ENCODE measurements at regions not wholly inside any gene's neighbourhood (a gene's known extent, or its start where the extent isn't known, plus 50 kb on each side); places are given as distances from the start of the nearest gene placed in this dataset.

DNA sequence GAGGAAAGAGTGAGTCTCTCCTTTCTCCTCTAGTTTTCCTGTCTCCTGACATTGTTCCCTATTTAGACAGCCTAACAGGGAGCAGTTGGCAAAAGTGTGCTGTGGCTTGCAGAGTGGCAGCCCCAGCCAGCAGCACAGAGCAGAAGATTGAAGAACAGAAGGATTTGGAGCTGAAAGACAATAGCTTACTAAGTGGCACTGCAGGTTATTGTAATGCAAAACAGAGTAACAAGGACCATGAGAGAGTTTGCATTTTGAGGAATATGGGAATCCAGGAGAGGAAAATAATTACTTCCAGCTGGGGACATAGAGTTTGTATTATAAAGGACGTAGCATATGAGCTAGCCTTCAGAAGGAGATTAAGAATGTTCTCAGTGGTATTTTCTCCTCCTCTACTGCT is 342.4 kb downstream of the AKAIN1 start:
- no peak for DNase-seq (ENCODE audit: low read depth in 2 of 2)

DNA sequence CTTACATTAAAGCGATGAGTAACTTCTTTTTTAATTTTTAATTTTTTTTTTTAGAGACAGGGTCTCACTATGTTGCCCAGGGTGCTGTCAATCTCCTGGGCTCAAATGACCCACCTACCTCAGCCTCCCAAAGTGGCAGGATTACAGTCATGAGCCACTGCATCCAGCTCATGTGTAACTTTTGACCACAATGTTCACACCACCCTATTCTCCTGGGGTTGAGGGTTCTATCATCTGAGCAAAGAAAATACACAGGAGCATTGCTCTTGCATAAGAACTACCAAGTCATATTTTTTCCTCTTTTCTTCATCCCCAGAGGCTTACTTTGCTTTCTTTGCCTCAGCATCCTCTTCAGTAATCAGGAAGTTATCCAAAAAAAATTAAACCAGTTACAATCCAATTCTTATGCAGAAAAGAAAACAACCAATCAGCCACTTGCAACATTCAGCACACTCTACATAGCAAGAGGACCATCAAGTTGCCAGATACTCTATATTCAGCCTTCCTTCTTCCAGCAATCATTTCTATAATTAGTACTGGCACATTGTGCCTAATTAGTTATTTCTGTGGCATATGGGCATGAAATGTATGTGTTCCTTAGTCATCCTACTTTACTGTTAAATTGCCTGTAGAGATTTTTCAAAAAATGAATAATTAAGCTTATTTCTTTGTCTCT is 345.6 kb downstream of the AKAIN1 start:
- no peak for DNase-seq (ENCODE audit: low read depth in 2 of 2)

DNA sequence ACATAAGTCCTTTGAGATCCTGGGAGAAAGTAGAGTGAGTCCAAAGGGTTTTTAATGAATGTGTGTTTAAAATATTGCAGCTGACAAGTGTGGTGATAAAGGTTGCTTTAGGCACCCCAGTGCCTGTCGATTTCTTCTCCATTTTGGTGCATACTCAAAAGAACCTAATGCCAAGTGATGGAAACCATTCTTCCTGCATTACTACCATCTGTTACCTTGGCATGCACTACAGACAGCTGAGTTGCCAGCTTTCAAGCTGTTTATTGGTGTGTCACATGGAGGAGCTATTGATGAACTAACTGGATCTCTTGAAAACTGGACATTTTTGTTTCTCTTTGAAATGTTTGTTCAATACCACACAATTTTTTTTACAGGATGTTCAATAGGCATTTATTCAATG is 350.0 kb downstream of the AKAIN1 start:
- DNase-seq (ENCODE audit: low read depth in 2 of 2), result no peak

DNA sequence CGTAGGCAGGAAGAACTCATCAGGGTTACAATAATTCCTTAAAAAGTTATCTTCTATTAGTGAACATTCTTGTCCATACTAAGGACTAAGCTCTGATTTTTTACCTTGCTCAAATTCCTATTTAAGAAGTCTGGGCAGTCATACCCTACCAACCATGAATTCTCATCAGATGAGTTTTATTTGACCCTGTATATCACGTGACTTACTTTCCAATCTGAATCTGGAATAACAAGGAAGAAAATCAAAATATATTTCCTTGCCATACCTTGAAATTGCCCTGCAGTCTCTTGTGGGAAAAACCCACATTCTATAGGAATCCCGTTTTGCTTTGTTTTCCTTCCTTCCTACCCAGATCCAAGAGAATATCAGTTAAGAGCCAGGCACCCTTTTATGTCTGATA is 352.7 kb downstream of the AKAIN1 start:
- DNase-seq (ENCODE audit: low read depth in 2 of 2), result no peak

DNA sequence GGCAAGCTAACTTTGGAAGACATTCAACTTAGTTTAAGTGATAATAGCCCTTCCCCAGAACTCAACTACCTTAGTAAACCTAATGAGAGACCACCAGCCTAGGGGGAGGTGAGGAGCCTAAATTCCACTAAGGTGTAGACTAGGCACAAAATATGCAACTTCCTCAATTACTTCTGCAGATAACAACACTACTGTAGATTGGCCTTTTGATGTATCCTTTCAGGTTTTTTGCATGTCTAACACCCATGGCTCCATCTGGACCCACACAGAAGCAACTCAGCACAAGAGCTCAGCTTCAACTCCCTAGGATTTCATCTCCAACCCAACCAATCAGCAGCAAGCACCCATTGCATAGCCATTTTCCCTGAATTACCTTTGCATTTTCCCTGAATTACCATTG is 353.3 kb downstream of the AKAIN1 start:
- no peak for DNase-seq (ENCODE audit: low read depth in 2 of 2)

DNA sequence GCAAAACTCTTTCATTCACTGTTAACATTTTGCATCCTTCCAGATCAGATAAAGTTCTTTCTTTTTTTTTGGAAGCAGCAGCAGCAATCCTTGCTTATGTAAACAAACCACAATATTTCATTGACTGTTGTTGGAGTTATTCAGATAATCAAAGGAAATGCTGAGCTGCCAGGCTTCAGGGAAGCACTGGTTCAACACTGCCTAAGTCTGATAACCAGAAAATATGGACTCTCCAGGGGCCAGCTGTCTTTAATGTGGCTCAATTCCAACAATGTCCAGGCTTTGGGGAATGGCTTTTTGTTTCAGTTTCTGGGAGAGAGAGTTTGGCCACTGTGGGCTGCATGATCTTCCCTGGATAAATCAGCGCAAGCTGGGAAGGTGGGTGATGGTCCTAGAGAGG is 354.3 kb downstream of the AKAIN1 start:
- DNase-seq (ENCODE audit: low read depth in 2 of 2), result no peak

DNA sequence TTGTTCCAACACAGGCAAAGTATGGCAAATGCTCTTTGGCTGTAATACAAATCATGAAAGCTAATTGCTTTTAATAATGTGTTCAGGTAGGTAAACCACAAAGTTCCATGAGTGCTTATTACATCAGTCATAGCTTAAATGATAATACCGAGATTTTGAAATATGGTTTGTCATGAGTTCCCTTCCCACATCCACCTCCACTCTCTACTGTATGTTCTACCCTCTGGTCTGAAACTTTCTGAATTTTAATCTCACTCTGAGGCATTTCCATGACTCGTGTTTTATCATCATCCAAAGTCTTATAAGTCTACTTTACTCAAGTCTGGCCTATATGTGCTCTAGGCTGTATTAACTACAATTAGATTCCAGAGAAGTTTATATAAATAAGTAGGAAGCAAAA is 354.8 kb downstream of the AKAIN1 start:
- DNase-seq (ENCODE audit: low read depth in 2 of 2), result no peak

DNA sequence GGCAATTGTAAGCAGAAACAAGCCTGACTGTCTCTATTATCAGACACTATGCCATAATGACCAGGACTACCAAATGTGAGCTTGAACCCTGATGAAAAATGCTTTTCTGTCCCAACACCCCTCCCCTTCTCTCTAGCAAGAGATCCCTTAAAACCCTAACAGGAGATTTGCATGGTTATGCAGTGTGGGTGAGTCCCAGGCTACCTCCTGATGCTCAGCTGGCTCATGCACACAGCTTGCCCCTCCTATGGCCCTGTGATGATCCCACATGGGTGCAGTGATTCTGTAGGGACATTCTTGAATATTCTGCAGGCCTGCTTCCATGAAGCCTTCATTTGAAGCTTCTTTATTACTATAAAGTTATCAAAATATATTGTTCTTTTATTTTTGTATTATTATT is 357.4 kb downstream of the AKAIN1 start:
- no peak for DNase-seq (ENCODE audit: low read depth in 2 of 2)

DNA sequence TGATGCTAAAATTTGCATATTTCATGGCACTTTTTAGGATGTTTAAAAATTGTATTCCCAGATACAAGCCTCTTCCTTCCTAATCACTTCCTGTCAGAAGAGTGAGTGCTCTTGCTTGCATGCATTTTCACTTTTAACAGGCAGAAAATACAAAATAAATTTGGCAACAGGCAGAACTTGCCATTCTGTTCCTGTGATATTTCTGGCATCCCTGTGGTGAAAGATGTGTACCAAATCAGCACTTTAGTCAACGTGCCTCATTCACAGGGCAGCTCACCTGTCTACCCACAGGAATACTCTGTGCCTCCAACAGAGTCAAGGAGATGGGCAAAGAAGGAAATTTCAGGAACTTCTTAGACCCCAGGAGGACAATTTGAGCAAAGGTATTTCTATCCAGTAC is 360.9 kb downstream of the AKAIN1 start:
- DNase-seq (ENCODE audit: low read depth in 2 of 2), result no peak

DNA sequence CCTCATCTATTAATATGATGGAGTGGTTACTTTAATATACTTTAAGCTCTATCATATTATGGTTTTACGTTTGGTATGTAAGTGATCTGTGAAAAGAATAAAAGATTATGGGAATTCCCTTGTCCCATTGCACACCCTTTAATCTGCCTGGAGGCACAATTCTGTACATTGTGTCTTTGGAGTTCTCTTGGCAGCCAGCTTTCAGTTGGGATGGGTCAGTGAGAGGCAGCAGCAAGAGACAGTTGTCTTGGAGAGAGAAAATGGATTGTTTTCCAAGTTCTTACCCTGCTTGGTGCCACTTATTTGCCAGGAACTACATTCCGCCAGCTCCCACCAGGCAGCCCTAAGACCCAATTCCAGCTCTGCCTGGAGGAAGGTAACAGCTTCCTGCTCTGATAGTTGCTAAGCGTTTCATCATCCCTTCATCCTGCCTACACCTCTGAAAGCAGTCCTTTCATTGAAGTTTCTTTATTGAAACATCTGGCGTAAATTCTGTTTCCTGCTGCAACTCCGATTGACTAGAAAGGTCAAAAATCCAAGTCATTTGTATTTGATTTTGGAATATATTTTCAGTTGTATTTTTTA is 365.2 kb downstream of the AKAIN1 start:
- no peak for DNase-seq (ENCODE audit: low read depth in 2 of 2)

DNA sequence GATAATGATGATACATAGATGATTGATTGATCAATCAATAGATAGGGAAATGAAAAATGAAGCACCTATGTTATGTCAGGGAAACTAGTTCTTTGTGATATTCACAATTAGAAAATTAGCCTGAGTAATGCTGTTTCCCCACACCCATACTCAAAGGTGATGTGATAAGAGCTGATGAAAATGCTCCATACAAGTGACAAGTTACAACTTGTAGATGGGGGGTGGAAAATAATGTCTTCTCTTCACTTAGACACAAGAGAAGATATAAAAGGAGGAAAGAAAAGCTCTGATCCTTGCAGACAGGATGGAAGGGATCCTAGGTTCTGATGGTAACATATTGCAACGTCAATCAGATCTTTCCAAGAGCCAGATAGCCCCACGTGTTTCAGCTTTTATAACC is 365.9 kb downstream of the AKAIN1 start:
- DNase-seq (ENCODE audit: low read depth in 2 of 2), result no peak

DNA sequence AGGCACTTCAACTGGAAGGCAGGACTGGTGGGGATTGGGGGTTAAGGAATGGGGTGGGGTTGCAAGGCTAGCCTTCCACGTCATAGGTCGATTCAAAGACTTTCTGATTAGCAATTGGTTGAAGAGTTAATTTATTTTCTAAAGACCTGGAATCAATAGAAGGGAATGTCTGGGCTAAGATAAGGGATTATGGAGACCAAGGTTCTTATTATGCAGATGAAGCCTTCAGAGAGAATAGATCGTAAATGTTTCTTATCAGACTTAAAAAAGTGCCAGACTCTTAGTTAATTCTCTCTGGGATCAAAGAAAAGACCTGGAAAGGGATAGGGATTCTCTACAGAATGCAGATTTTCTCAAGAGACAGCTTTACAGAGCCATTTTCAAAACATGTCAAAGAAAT is 368.0 kb upstream of the DLGAP1 start:
- DNase-seq (ENCODE audit: low read depth in 2 of 2), result no peak

DNA sequence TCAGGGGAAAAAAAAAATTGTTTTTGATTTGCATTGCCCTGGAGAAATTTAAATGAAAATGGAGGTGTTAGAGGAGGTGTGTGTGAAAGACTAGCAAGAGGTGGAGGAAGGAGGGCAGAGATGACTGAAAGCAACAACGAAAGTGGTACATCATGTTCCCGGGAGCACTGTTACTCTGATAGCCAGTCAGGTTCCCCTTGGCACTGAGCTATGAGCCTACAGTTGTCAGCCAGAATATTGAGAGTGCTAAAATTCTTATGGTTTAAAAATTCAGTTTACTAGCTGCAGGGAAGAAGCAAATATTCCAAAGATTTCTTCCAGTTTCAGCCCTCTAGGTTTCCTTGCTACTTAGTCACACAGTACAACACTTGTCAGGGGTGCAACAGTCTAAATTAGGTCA is 366.7 kb upstream of the DLGAP1 start:
- no peak for DNase-seq (ENCODE audit: low read depth in 2 of 2)

DNA sequence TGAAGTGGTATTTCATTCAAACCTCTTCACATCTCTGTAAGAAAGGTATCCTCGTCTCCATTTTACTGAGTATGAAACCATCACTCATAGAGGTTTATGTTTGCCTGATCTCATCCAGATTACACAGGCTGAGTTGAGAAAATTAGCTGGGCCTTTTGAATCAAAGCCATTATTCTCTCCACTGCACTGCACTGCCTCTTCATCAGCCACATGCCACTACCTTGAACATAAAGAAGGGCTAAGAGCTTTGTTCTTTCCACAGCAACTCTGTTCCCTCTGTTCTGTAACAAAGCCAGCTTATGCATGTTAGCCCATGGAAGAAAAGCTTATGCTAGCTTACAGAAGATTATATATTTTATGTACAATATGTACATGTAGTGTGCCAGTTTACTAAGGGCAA is 362.6 kb upstream of the DLGAP1 start:
- no peak for DNase-seq (ENCODE audit: low read depth in 2 of 2)

DNA sequence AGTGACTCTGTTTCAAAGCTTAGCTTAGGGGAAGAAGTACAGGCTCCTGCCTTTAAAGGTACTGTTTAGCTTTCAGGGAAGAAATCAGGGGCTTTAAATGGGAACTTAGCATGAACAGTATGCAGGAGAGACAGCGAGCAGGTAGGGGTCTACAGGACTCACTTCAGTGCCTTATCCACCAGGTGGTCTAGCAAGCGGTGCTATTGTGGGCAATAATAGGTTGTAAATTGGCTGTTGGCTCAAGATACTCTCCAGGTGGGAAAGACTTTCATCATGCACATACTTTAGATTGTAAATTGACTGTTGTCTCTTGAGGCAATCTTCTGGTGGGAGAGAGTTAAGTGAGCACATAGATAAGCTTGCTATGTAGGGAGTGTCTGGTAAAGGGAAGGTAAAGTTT is 358.6 kb upstream of the DLGAP1 start:
- DNase-seq (ENCODE audit: low read depth in 2 of 2), result no peak

DNA sequence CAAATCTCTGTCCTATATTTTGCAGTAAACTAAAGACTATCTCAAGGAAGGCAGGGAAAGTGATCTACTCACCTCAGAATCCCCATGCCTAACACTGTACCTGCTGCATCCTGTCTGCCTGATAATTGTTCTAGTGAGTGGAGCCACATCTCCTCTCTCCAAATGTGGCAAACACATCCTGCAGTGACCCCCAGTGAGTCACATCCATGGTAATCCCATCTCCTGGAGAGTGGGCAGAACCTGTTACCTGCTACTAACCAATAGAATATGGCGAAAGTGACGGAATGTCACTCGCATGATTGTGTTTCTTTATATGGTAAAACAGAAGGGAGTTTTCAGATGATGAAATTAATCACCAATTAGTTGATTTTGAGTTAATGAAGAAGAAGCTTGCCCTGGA is 353.8 kb upstream of the DLGAP1 start:
- DNase-seq (ENCODE audit: low read depth in 2 of 2), result no peak

DNA sequence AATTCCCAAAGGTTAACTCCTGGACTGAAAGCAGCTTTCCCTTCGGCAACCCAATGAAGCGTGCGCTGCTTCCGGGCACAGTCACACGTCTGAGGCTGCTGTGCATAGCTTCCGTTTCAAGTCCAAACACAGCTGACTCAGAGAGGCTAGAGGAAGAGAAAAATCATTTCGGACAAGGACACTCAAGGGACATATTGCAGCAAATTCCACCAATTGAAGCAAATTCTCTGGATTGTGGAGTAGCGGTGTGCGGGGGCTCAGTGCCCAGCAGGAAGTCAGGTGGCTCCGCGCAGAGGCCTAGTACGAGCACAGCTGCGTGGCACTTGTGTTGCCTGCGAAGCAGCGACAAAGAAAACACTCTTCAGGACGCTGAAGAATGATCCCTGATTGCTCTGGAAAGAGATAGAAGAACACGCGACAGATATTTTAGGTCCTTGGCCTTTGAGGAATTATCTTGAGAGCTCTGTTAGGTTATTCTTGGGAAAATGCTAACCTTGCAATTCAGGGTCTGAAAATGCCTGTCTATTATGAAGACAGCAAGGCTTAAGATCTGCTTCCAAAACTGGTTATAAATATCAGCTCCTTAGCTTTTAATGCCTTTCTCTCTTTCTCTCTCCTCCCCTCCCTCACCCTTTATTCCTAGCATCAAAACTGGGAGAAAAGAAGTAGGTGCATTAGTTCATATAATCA is 352.6 kb upstream of the DLGAP1 start:
- DNase-seq (ENCODE audit: low read depth in 2 of 2), result no peak

DNA sequence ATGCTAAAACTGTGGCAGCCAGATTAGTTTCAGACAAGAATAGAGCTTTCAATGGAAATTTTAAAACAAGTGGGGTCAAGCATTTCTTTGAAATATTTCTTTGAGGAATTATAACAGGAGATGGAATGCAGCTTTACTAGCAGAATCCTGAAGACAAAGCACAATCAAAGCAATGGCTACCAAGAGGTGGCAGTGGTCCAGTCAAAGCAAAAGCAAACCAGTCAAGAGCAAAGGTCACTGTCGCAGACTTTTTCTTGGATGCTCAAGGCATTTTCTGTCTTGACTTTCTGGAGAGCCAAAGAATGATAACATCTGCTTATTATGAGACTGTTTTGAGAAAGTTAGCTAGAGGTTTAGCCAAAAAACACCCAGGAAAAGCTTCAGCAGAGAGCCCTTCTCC is 351.2 kb upstream of the DLGAP1 start:
- DNase-seq (ENCODE audit: low read depth in 2 of 2), result no peak

DNA sequence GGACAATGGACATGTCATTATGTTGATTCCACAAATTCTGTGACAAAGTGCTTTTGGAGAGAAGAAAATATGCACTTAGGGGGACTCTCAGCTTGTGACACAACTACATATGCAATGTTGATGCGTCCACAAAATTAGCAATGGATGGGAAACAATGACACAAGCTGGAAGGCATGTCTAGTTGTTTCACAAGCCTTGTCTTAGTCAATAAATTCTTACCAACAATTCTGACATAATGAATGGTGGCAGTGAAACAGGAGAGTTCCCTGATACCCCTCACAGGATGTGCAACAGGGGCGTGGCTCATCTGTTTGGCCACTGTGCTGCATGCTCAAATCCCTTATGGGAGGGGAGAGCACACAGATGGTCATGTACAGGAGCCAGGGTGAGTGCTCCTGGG is 347.2 kb upstream of the DLGAP1 start:
- DNase-seq (ENCODE audit: low read depth in 2 of 2), result no peak

DNA sequence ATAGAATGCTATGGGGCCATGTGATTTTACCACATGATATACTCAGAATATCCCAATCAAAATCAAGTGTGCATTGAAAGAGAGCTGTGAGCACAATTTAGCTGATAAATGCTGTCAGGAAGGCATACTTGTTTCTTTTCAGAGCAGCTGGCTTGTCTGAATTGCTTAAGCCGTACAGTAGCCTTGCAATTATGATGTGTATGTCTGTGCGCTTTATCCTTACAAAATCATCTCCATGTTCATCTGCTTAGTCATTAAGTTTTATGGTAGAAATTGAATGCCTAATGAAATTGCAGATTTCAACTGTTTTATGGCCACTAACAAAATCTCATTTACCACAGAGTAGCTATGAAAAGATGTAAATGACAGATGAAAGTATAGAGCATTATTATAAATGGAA is 346.0 kb upstream of the DLGAP1 start:
- no peak for DNase-seq (ENCODE audit: low read depth in 2 of 2)

DNA sequence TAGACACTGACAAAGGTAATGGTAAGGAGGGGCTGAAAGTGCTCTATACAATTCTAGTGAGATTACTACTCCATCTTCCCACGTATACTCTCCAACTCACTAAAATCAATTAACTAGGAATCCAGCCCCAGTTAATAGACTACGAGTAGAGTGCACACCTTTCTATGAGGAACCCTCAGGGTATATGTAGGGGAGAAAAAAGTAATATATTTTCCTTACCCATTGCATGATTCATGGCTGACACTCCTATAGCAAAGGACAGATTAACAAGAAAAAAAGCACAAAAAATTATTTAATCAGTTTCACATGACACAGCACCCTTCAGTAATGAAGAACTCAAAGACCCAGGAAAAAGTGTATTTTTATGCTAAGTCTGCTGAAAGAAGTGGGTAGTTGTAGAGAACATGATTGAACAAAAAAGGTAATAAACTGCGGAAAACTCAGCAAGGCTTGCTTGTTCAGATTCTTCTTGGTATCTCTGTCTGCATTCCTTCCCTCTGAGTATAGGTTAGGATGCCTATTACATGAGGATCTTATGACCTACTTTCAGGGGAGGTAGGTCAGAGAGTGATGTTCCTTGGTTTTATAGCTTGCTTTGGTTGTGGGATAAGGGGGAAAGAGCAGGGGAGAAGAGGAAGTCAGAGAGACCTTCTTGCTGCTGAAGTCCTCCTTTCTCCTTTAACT is 342.0 kb upstream of the DLGAP1 start:
- DNase-seq (ENCODE audit: low read depth in 2 of 2), result no peak

DNA sequence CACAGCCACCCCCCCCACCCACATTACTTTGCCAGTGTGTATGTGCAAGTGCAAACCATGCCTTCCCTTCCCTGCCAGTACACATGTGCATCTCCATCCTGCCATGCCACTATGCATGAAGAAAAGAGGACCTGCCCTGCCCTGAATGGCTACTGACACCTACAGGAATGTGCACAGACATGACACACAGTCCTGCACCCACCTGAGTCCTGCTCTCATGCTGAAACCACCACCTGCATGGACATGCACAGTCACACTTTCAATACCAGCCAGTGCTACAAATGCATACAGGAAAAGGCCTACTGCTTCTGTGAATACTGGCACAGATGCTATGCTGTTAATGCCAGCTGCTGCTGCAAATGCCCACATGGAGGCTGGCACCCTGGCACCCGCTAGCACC is 334.4 kb upstream of the DLGAP1 start:
- DNase-seq (ENCODE audit: low read depth in 2 of 2), result no peak

DNA sequence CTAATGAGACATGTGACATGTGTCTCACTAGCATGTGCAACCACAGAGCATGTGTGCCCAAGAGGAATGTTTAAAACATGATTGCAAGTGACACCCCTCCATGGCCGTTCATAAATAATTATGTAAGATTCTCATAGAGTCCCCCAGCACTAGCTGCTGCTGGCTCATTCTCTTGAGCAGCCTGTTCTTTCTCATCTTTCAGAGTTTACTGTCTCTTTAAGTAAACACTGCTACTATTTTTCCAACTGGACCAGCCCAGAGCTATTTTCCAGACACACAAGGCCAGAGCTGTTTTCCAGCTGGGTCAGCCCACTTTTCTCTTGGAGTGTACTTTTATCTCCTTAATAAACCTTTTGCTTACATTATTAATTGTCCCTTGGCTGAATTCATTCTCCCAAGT is 326.8 kb upstream of the DLGAP1 start:
- no peak for DNase-seq (ENCODE audit: low read depth in 2 of 2)
